ENCODE measurements at regions not wholly inside any gene's neighbourhood (a gene's known extent, or its start where the extent isn't known, plus 50 kb on each side); places are given as distances from the start of the nearest gene placed in this dataset.

DNA sequence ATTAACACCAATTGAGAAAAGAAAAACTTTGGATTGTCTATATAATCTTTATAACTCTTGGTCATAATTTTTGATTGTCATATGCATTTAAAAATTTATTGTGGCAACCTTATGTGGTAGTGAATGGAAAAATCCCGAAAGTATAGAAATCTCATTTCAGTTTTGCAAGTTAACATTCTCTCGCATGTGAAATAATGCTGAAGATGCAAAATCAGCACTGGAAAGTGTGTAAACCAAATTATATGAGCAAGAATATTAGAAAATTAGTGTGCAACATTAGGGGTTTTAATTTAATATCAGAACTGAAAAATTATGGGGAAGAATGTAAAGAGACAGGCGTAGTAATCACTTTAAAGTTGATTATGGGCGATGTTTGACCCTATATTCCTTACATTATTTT lies 1472.8 kb downstream of the PCDH7 start:
- Histone ChIP-seq H3K36me3 (ENCODE audit: low read depth, low read length) (no peaks in the 10 kb centered on the region), H2AFZ (ENCODE audit: low read length) (no peak overlapping the region), H3K9me3 (ENCODE audit: low read length) (no peaks in the 10 kb centered on the region), H3F3A (ENCODE audit: low read length, unreplicated experiment) (no peaks in the 10 kb centered on the region), H3K4me2 (ENCODE audit: low read length) (no peak overlapping the region), H3K79me2 (ENCODE audit: low read length) (no peaks in the 10 kb centered on the region), H4K20me1 (ENCODE audit: low read length) (no peaks in the 10 kb centered on the region), H3K9ac (ENCODE audit: low read length) (no peak overlapping the region), H3K27me3 (ENCODE audit: low read length) (no peaks in the 10 kb centered on the region), H3K27ac (ENCODE audit: low read length) (no peak overlapping the region), H3K4me1 (ENCODE audit: insufficient read depth, low read length) (peaks cover 7% of the 10 kb centered on the region; the same call in 1 of the 2 replicates), H3K9me2 (replicated peaks; ENCODE audit: low read length) (no peaks in the 10 kb centered on the region), H3K4me3 (ENCODE audit: low read length) (no peak overlapping the region)
- no peak for ATAC-seq
- BruUV-seq (replicated peaks) = no TSS peak
- intact Hi-C loops (cut with micrococcal nuclease) = no loop called here
- no peak for DNase-seq
- CTCF ChIA-PET = no interaction called here
- TF ChIP-seq EZH2 (IDR thresholded peaks at IDR 0.05; ENCODE audit: low read length, unreplicated experiment) = no peak
- no peak for TF ChIP-seq EZH2phosphoT487 (IDR thresholded peaks at IDR 0.05; ENCODE audit: borderline replicate concordance, low read length)
- TF ChIP-seq, protein P1, sequence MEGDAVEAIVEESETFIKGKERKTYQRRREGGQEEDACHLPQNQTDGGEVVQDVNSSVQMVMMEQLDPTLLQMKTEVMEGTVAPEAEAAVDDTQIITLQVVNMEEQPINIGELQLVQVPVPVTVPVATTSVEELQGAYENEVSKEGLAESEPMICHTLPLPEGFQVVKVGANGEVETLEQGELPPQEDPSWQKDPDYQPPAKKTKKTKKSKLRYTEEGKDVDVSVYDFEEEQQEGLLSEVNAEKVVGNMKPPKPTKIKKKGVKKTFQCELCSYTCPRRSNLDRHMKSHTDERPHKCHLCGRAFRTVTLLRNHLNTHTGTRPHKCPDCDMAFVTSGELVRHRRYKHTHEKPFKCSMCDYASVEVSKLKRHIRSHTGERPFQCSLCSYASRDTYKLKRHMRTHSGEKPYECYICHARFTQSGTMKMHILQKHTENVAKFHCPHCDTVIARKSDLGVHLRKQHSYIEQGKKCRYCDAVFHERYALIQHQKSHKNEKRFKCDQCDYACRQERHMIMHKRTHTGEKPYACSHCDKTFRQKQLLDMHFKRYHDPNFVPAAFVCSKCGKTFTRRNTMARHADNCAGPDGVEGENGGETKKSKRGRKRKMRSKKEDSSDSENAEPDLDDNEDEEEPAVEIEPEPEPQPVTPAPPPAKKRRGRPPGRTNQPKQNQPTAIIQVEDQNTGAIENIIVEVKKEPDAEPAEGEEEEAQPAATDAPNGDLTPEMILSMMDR (conservative IDR thresholded peaks at IDR 0.05; ENCODE audit: low read depth, low read length) = no peak
- POLR2A ChIA-PET (ENCODE audit: unreplicated experiment) = no interaction called here

DNA sequence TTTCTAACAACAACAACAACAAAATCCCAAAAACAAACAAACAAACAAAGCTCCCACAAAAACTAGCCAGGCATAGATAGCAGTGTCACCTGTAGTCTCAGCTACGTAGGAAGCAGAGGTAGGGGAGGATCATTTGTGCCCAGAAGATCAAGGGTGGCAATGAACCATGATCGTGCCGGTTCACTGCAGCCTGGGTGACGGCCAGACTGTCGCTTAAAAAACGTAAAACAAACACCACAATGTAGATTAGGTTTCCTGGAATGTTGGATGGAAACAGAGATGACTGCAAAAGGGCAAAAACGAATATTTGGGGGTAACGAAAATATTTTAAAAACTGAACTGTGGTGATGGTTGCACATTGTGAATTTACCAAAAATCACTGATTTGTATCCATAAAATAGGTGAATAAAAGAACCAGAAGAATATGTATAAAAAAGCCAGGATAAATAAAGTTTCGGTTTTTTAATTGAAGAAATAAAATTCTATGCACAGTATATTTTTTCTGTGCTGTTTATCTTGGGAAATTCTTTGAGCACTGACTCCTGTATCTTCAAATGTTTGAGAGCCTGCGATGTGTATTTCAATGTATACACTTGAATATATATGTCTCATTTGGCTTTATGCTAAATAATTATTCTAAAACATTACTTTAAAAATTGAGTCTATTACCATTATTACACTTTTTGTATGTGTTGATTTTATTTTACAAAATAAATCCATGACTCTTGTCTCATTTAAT lies 1477.0 kb downstream of the PCDH7 start:
- intact Hi-C loops (cut with micrococcal nuclease) = no loop called here
- Histone ChIP-seq H3K4me3 (ENCODE audit: low read length) (peak overlapping the region; percentile 53), H3K79me2 (ENCODE audit: low read length) (no peaks in the 10 kb centered on the region), H3K9ac (ENCODE audit: low read length) (no peak overlapping the region), H3K27ac (ENCODE audit: low read length) (no peak overlapping the region), H3K36me3 (ENCODE audit: low read depth, low read length) (no peaks in the 10 kb centered on the region), H3K27me3 (ENCODE audit: low read length) (no peaks in the 10 kb centered on the region), H3F3A (ENCODE audit: low read length, unreplicated experiment) (no peaks in the 10 kb centered on the region), H2AFZ (ENCODE audit: low read length) (peak overlapping the region; percentile 51), H3K4me1 (ENCODE audit: insufficient read depth, low read length) (peaks cover 7% of the 10 kb centered on the region; the same call in 1 of the 2 replicates), H3K4me2 (ENCODE audit: low read length) (peak overlapping the region; percentile 75), H3K9me2 (replicated peaks; ENCODE audit: low read length) (no peaks in the 10 kb centered on the region), H3K9me3 (ENCODE audit: low read length) (no peaks in the 10 kb centered on the region), H4K20me1 (ENCODE audit: low read length) (no peaks in the 10 kb centered on the region)
- peak; percentile 58 for DNase-seq
- no TSS peak for BruUV-seq (replicated peaks)
- ChIA-PET POLR2A (ENCODE audit: unreplicated experiment) (no interaction called here), CTCF (no interaction called here)
- peak; percentile 82 for ATAC-seq
- TF ChIP-seq EZH2 (IDR thresholded peaks at IDR 0.05; ENCODE audit: low read length, unreplicated experiment) (no peak), EZH2phosphoT487 (IDR thresholded peaks at IDR 0.05; ENCODE audit: borderline replicate concordance, low read length) (no peak)
- TF ChIP-seq, protein P1 (conservative IDR thresholded peaks at IDR 0.05; ENCODE audit: low read depth, low read length) = no peak

DNA sequence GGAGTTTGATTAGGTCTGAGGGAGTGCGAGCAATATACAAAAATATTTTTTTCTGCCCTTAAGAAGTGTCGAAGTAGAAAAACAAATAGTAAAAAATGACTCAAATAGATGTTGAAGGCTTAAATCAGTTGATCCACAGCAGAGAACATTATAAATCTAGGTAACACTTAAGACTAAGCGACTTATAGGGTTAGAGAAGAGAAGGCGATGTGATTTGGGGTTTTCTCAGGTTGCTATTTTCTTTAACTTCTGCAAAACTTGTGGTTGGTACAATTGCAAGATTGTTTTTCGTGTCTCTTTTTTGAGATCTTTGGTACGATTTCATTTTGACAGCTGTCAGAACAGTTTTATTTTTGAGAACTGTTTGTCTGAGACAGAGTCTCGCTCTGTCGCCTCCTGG lies 1479.5 kb downstream of the PCDH7 start:
- no peaks in the 10 kb centered on the region for H3K36me3 ChIP-seq (ENCODE audit: low read depth, low read length)
- no peak for ATAC-seq
- ChIA-PET CTCF (no interaction called here), POLR2A (ENCODE audit: unreplicated experiment) (no interaction called here)
- peaks cover 7% of the 10 kb centered on the region; the same call in 1 of the 2 replicates for H3K4me1 ChIP-seq (ENCODE audit: insufficient read depth, low read length)
- no peak overlapping the region for H3K4me3 ChIP-seq (ENCODE audit: low read length)
- no peak overlapping the region for H2AFZ ChIP-seq (ENCODE audit: low read length)
- no peaks in the 10 kb centered on the region for H3K79me2 ChIP-seq (ENCODE audit: low read length)
- no peak for TF ChIP-seq EZH2phosphoT487 (IDR thresholded peaks at IDR 0.05; ENCODE audit: borderline replicate concordance, low read length)
- TF ChIP-seq EZH2 (IDR thresholded peaks at IDR 0.05; ENCODE audit: low read length, unreplicated experiment) = no peak
- TF ChIP-seq, protein P1 (conservative IDR thresholded peaks at IDR 0.05; ENCODE audit: low read depth, low read length) = no peak
- no peaks in the 10 kb centered on the region for H3K9me2 ChIP-seq (replicated peaks; ENCODE audit: low read length)
- no peak for DNase-seq
- H3K27me3 ChIP-seq (ENCODE audit: low read length) = no peaks in the 10 kb centered on the region
- H3K9me3 ChIP-seq (ENCODE audit: low read length) = no peaks in the 10 kb centered on the region
- no peaks in the 10 kb centered on the region for H4K20me1 ChIP-seq (ENCODE audit: low read length)
- H3K4me2 ChIP-seq (ENCODE audit: low read length) = no peak overlapping the region
- intact Hi-C loops (cut with micrococcal nuclease) = no loop called here
- BruUV-seq (replicated peaks) = no TSS peak
- no peak overlapping the region for H3K27ac ChIP-seq (ENCODE audit: low read length)
- no peak overlapping the region for H3K9ac ChIP-seq (ENCODE audit: low read length)
- no peaks in the 10 kb centered on the region for H3F3A ChIP-seq (ENCODE audit: low read length, unreplicated experiment)
